Ishikawa (cell line): ENCODE measurements at regions not wholly inside any gene's neighbourhood (a gene's known extent, or its start where the extent isn't known, plus 50 kb on each side); places are given as distances from the start of the nearest gene placed in this dataset.
A peak's percentile ranks its signal among the peaks of the same experiment; 100 is the strongest.

ENCODE experiments used
- CEBPB ChIP-seq: IDR thresholded peaks from 2 replicates; pipeline ENCODE4 v1.6.1; 2012
- CREB1 ChIP-seq: IDR thresholded peaks from 2 replicates; pipeline ENCODE4 v1.6.1; 2012; ENCODE audit warnings: low read depth
- EGR1 ChIP-seq: IDR thresholded peaks from 2 replicates; pipeline ENCODE4 v1.6.1; 2012
- EP300 ChIP-seq: IDR thresholded peaks from 2 replicates; pipeline ENCODE4 v1.6.1; 2012; ENCODE audit warnings: borderline replicate concordance
- FOXM1 ChIP-seq: IDR thresholded peaks from 2 replicates; pipeline ENCODE4 v1.6.1; 2012; ENCODE audit warnings: low read depth, borderline replicate concordance
- MAX ChIP-seq: IDR thresholded peaks from 2 replicates; pipeline ENCODE4 v1.6.1; 2012
- NFIC ChIP-seq: IDR thresholded peaks from 2 replicates; pipeline ENCODE4 v1.6.1; 2012
- RAD21 ChIP-seq: IDR thresholded peaks from 2 replicates; pipeline ENCODE4 v1.6.1; 2012; ENCODE audit warnings: low read depth
- REST ChIP-seq: IDR thresholded peaks from 2 replicates; pipeline ENCODE4 v1.6.1; 2012; ENCODE audit warnings: low read depth, mild to moderate bottlenecking
- TAF1 ChIP-seq: IDR thresholded peaks from 2 replicates; pipeline ENCODE4 v1.6.1; 2012; ENCODE audit warnings: low read depth, mild to moderate bottlenecking
- TCF12 ChIP-seq: IDR thresholded peaks from 2 replicates; pipeline ENCODE4 v1.6.1; 2012; ENCODE audit warnings: low read depth
- TEAD4 ChIP-seq: IDR thresholded peaks from 2 replicates; pipeline ENCODE4 v1.6.1; 2012
- USF1 ChIP-seq: IDR thresholded peaks from 2 replicates; pipeline ENCODE4 v1.6.1; 2012
- YY1 ChIP-seq: IDR thresholded peaks from 2 replicates; pipeline ENCODE4 v1.6.1; 2012; ENCODE audit warnings: low read depth
- ZBTB7A ChIP-seq: IDR thresholded peaks from 2 replicates; pipeline ENCODE4 v1.6.1; 2012; ENCODE audit warnings: low read depth

- no peak for TF ChIP-seq REST
- peak; percentile 87 for TF ChIP-seq RAD21
Observed at GRCh38 chr3:150227839-150228238, 180.3 kb upstream of the TSC22D2 start.

- no peak for TF ChIP-seq REST
- TF ChIP-seq CEBPB: no peak
- TF ChIP-seq TAF1: no peak
Observed at GRCh38 chr3:150225986-150226385, 182.1 kb upstream of the TSC22D2 start.

- TF ChIP-seq TEAD4 (no peak), TCF12 (no peak), EGR1 (no peak), CEBPB (no peak), USF1 (no peak), RAD21 (no peak), YY1 (no peak), TAF1 (no peak), NFIC (no peak), CREB1 (no peak), MAX (no peak), ZBTB7A (no peak), REST (no peak), EP300 (no peak), FOXM1 (no peak)
Observed at GRCh38 chr3:150223558-150223957, 184.5 kb upstream of the TSC22D2 start.

GRCh38 chr3:150222691-150223489, 185.2 kb upstream of the TSC22D2 start:
- TF ChIP-seq CREB1 (no peak), EP300 (no peak), YY1 (no peak), EGR1 (no peak), TAF1 (no peak), REST (no peak), TCF12 (no peak), MAX (no peak), USF1 (no peak), FOXM1 (no peak), ZBTB7A (no peak)
